ENCODE measurements at regions not wholly inside any gene's neighbourhood (a gene's known extent, or its start where the extent isn't known, plus 50 kb on each side); places are given as distances from the start of the nearest gene placed in this dataset.

DNA sequence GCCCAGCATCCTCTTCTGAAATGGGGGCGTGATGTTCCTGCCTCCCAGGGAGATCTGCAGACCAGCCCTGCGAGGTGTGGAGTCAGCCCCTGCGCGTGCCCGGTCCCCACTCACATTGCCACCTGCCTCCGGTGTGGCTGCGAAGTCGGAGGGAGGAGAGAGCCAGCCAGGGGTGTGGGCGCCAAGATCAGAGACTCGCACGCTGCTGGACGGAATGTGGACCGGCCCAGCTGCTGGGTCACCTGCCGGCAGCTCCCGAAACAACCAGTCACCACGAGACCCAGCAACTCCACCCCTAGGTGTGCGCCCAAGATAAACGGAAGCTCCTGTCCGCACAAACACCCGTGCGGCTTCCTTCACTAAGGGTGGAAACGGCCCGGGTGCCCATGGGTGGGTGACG lies 51.1 kb upstream of the EGFL7 start:
- Histone ChIP-seq H3K4me3 (ENCODE audit: low read length in 3 of 3) (no peak overlapping the region), H3K27ac (ENCODE audit: low read depth in 2 of 2, low read length in 2 of 2) (no peak overlapping the region), H3K36me3 (ENCODE audit: control insufficient read depth in 2 of 3, insufficient read depth in 3 of 3, low read length in 3 of 3) (no peaks in the 10 kb centered on the region), H3K9me3 (ENCODE audit: control insufficient read depth in 2 of 3, insufficient read depth in 1 of 3, low read length in 3 of 3) (no peaks in the 10 kb centered on the region), H3K27me3 (ENCODE audit: control insufficient read depth, insufficient read depth, low read length) (no peaks in the 10 kb centered on the region), H3K4me1 (ENCODE audit: control insufficient read depth in 2 of 3, insufficient read depth in 2 of 3, low read depth in 1 of 3, low read length in 3 of 3) (peaks cover 0 to 5% (median 0%) of the 10 kb centered on the region in 3 donors), H3K9ac (ENCODE audit: low read length in 3 of 3) (no peak overlapping the region)
- no peak for DNase-seq
- FAIRE-seq = no peak
- intact Hi-C loops (cut with DNase I) = no loop called here
- no peak for TF ChIP-seq CTCF (IDR thresholded peaks at IDR 0.05; ENCODE audit: borderline replicate concordance, extremely low read depth, insufficient read depth)

DNA sequence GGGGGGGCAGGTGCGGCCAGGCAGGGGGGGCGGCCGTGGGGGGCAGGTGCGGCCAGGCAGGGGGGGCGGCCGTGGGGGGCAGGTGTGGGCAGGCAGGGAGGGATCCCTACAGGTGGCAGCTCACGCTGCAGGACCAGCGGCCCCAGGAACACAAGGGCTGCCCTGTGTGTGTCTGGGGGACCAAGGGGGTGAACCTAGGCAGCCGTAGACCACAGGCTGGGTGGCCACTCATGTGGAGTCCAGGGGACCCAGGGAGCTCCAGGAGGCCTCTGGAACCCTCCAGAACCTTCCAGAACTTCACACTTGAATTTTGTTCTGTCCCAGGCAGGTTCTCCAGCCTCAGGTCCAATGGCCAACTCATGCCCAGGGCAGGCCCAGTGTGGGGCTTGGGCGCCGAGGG lies 51.6 kb upstream of the EGFL7 start:
- H3K9ac ChIP-seq (ENCODE audit: low read length in 3 of 3) = no peak overlapping the region
- peaks cover 0 to 5% (median 0%) of the 10 kb centered on the region in 3 donors for H3K4me1 ChIP-seq (ENCODE audit: control insufficient read depth in 2 of 3, insufficient read depth in 2 of 3, low read depth in 1 of 3, low read length in 3 of 3)
- DNase-seq = no peak
- H3K9me3 ChIP-seq (ENCODE audit: control insufficient read depth in 2 of 3, insufficient read depth in 1 of 3, low read length in 3 of 3) = no peaks in the 10 kb centered on the region
- H3K27ac ChIP-seq (ENCODE audit: low read depth in 2 of 2, low read length in 2 of 2) = no peak overlapping the region
- no peaks in the 10 kb centered on the region for H3K27me3 ChIP-seq (ENCODE audit: control insufficient read depth, insufficient read depth, low read length)
- H3K36me3 ChIP-seq (ENCODE audit: control insufficient read depth in 2 of 3, insufficient read depth in 3 of 3, low read length in 3 of 3) = no peaks in the 10 kb centered on the region
- no peak for FAIRE-seq
- intact Hi-C loops (cut with DNase I) = no loop called here
- no peak overlapping the region for H3K4me3 ChIP-seq (ENCODE audit: low read length in 3 of 3)
- TF ChIP-seq CTCF (IDR thresholded peaks at IDR 0.05; ENCODE audit: borderline replicate concordance, extremely low read depth, insufficient read depth) = no peak

DNA sequence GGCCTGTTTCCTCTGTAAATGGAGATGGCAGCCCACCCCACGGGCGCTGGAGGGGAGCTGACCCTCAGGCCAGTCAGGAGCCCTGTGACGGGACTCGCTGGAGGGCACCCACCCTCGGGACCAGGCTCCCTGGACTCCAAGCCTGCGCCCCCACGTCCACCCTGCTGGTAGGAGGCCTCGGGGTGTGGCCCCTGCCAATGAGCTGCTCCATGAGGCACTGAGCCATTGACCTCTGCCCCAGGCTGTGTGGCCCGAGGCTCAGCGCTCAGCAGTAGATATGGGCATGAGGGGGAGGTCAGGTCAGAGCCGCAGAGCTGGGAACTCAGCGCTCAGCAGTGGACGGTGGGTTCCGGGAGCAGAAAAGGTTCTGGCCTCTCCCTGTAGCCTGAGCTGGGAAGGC lies 52.3 kb upstream of the EGFL7 start:
- intact Hi-C loops (cut with DNase I) = no loop called here

More for the DNA sequence above, 52.3 kb upstream of the EGFL7 start:
- Histone ChIP-seq H3K27ac (ENCODE audit: low read depth in 2 of 2, low read length in 2 of 2) (no peak overlapping the region), H3K4me1 (ENCODE audit: control insufficient read depth in 2 of 3, insufficient read depth in 2 of 3, low read depth in 1 of 3, low read length in 3 of 3) (peaks cover 0 to 2% (median 0%) of the 10 kb centered on the region in 3 donors), H3K27me3 (ENCODE audit: control insufficient read depth, insufficient read depth, low read length) (no peaks in the 10 kb centered on the region), H3K36me3 (ENCODE audit: control insufficient read depth in 2 of 3, insufficient read depth in 3 of 3, low read length in 3 of 3) (no peaks in the 10 kb centered on the region), H3K9ac (ENCODE audit: low read length in 3 of 3) (no peak overlapping the region), H3K9me3 (ENCODE audit: control insufficient read depth in 2 of 3, insufficient read depth in 1 of 3, low read length in 3 of 3) (no peaks in the 10 kb centered on the region), H3K4me3 (ENCODE audit: low read length in 3 of 3) (no peak overlapping the region)
- TF ChIP-seq CTCF (IDR thresholded peaks at IDR 0.05; ENCODE audit: borderline replicate concordance, extremely low read depth, insufficient read depth) = no peak
- DNase-seq (no peak), FAIRE-seq (no peak)

Measured in kidney (tissue), 13 donors.